ENCODE measurements at regions not wholly inside any gene's neighbourhood (a gene's known extent, or its start where the extent isn't known, plus 50 kb on each side); places are given as distances from the start of the nearest gene placed in this dataset.

DNA sequence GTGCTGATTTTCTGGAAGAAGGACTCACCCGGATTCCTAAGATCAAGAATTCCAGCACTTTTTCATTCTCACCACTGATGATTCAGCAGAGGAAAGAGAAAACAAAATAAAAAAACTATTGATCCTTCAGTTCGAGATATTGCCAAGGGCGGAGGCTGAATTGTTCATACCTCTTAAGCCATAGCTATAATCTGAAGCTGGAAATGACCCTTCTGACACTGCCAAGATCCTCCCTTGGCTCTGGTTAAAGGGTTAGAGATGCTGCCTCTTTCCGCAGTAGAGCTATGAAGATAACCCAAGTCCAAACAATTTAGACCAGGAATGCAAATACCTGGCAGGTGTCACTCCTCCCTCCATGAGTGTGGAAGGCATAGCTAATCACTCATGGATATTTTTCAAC lies 73.0 kb downstream of the TMEM114 start (continued):
- TF ChIP-seq, protein P1, sequence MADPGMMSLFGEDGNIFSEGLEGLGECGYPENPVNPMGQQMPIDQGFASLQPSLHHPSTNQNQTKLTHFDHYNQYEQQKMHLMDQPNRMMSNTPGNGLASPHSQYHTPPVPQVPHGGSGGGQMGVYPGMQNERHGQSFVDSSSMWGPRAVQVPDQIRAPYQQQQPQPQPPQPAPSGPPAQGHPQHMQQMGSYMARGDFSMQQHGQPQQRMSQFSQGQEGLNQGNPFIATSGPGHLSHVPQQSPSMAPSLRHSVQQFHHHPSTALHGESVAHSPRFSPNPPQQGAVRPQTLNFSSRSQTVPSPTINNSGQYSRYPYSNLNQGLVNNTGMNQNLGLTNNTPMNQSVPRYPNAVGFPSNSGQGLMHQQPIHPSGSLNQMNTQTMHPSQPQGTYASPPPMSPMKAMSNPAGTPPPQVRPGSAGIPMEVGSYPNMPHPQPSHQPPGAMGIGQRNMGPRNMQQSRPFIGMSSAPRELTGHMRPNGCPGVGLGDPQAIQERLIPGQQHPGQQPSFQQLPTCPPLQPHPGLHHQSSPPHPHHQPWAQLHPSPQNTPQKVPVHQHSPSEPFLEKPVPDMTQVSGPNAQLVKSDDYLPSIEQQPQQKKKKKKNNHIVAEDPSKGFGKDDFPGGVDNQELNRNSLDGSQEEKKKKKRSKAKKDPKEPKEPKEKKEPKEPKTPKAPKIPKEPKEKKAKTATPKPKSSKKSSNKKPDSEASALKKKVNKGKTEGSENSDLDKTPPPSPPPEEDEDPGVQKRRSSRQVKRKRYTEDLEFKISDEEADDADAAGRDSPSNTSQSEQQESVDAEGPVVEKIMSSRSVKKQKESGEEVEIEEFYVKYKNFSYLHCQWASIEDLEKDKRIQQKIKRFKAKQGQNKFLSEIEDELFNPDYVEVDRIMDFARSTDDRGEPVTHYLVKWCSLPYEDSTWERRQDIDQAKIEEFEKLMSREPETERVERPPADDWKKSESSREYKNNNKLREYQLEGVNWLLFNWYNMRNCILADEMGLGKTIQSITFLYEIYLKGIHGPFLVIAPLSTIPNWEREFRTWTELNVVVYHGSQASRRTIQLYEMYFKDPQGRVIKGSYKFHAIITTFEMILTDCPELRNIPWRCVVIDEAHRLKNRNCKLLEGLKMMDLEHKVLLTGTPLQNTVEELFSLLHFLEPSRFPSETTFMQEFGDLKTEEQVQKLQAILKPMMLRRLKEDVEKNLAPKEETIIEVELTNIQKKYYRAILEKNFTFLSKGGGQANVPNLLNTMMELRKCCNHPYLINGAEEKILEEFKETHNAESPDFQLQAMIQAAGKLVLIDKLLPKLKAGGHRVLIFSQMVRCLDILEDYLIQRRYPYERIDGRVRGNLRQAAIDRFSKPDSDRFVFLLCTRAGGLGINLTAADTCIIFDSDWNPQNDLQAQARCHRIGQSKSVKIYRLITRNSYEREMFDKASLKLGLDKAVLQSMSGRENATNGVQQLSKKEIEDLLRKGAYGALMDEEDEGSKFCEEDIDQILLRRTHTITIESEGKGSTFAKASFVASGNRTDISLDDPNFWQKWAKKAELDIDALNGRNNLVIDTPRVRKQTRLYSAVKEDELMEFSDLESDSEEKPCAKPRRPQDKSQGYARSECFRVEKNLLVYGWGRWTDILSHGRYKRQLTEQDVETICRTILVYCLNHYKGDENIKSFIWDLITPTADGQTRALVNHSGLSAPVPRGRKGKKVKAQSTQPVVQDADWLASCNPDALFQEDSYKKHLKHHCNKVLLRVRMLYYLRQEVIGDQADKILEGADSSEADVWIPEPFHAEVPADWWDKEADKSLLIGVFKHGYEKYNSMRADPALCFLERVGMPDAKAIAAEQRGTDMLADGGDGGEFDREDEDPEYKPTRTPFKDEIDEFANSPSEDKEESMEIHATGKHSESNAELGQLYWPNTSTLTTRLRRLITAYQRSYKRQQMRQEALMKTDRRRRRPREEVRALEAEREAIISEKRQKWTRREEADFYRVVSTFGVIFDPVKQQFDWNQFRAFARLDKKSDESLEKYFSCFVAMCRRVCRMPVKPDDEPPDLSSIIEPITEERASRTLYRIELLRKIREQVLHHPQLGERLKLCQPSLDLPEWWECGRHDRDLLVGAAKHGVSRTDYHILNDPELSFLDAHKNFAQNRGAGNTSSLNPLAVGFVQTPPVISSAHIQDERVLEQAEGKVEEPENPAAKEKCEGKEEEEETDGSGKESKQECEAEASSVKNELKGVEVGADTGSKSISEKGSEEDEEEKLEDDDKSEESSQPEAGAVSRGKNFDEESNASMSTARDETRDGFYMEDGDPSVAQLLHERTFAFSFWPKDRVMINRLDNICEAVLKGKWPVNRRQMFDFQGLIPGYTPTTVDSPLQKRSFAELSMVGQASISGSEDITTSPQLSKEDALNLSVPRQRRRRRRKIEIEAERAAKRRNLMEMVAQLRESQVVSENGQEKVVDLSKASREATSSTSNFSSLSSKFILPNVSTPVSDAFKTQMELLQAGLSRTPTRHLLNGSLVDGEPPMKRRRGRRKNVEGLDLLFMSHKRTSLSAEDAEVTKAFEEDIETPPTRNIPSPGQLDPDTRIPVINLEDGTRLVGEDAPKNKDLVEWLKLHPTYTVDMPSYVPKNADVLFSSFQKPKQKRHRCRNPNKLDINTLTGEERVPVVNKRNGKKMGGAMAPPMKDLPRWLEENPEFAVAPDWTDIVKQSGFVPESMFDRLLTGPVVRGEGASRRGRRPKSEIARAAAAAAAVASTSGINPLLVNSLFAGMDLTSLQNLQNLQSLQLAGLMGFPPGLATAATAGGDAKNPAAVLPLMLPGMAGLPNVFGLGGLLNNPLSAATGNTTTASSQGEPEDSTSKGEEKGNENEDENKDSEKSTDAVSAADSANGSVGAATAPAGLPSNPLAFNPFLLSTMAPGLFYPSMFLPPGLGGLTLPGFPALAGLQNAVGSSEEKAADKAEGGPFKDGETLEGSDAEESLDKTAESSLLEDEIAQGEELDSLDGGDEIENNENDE (IDR thresholded peaks at IDR 0.05; ENCODE audit: insufficient replicate concordance, low read length): no peak
- TF ChIP-seq SRF (IDR thresholded peaks at IDR 0.05; ENCODE audit: low read depth, low read length): no peak
